T-cell (primary cell): ENCODE measurements at regions not wholly inside any gene's neighbourhood (a gene's known extent, or its start where the extent isn't known, plus 50 kb on each side); places are given as distances from the start of the nearest gene placed in this dataset.

ENCODE experiments used
- ATAC-seq, 4 experiments: fragments of 200-7000 bp in 3 of 4; fragments of 150-1000 bp in 1 of 4; cut with Tn5 transposase; replicated peaks in 1 of 4; 1 replicate in 3 of 4; 2 replicates in 1 of 4; pipeline ENCODE4 v1.10.0; 2021; ENCODE audit warnings: moderate library complexity in 3 of 4, mild to moderate bottlenecking in 2 of 4, moderate number of reproducible peaks in 1 of 4
- CTCF ChIA-PET, 2 donors: fragments of 300-600 bp; sonication (Branson Sonifier 250); formaldehyde crosslinking; loops; one replicate each; lab custom pipeline; 2022; ENCODE audit warnings: antibody characterized with exemption in 2 of 2; lab: Charles Lee
- POLR2A ChIA-PET, 2 donors: fragments of 300-600 bp; sonication (Branson Sonifier 250); formaldehyde crosslinking; loops; one replicate each; lab custom pipeline; 2022; ENCODE audit warnings: antibody characterized with exemption in 2 of 2; lab: Charles Lee
- DNase-seq, 35 experiments: peaks; one replicate each; pipeline versions ENCODE4 v3.0.0 to v3.0.0-alpha.2; 2013 to 2023
- H3K27ac ChIP-seq: one replicate; pipeline ENCODE4 v1.5.1; 2013; ENCODE audit warnings: low read length
- H3K27me3 ChIP-seq, 2 experiments: replicated peaks in 1 of 2; 1 replicate in 1 of 2; 2 replicates in 1 of 2; pipeline versions ENCODE4 v1.6.1 to v1.7.0; 2013; ENCODE audit warnings: low read length in 1 of 2, mixed read lengths in 1 of 2; ENCODE audit not compliant: control insufficient read depth in 2 of 2, insufficient read depth in 2 of 2; ENCODE audit errors: extremely low read depth in 1 of 2
- H3K36me3 ChIP-seq, 2 donors: 1 replicate in 1 of 2; 2 replicates in 1 of 2; pipeline versions ENCODE4 v1.6.1 to v1.7.0; 2013; ENCODE audit warnings: low read length in 1 of 2; ENCODE audit not compliant: control insufficient read depth in 2 of 2, insufficient read depth in 1 of 2; ENCODE audit errors: extremely low read depth in 1 of 2
- H3K4me1 ChIP-seq, 2 experiments: 1 replicate in 1 of 2; 2 replicates in 1 of 2; pipeline versions ENCODE4 v1.6.1 to v1.7.0; 2013; ENCODE audit warnings: low read length in 2 of 2, mixed read lengths in 1 of 2; ENCODE audit not compliant: insufficient read depth in 2 of 2, control insufficient read depth in 1 of 2; ENCODE audit errors: extremely low read depth in 1 of 2
- H3K4me3 ChIP-seq, 2 donors: 1 replicate in 1 of 2; 2 replicates in 1 of 2; pipeline versions ENCODE4 v1.5.1 to v1.7.0; 2013; ENCODE audit warnings: mild to moderate bottlenecking in 2 of 2, low read length in 1 of 2, moderate library complexity in 1 of 2; ENCODE audit not compliant: control insufficient read depth in 1 of 2; ENCODE audit errors: extremely low read depth in 1 of 2
- H3K9me3 ChIP-seq: 2 replicates; pipeline ENCODE4 v1.7.0; 2013
- H3K27ac Mint-ChIP-seq, 2 donors: one replicate each; pipeline ENCODE4 v1.8.0; 2020 to 2021; ENCODE audit warnings: mild to moderate bottlenecking in 2 of 2, mixed read lengths in 2 of 2
- H3K27me3 Mint-ChIP-seq, 2 donors: one replicate each; pipeline ENCODE4 v1.8.0; 2021 to 2022; ENCODE audit warnings: mixed read lengths in 2 of 2
- H3K36me3 Mint-ChIP-seq: one replicate; pipeline ENCODE4 v1.8.0; 2021; ENCODE audit warnings: mixed read lengths
- H3K4me1 Mint-ChIP-seq, 3 donors: one replicate each; pipeline ENCODE4 v1.8.0; 2020 to 2022; ENCODE audit warnings: mixed read lengths in 3 of 3, mild to moderate bottlenecking in 1 of 3
- H3K4me3 Mint-ChIP-seq, 3 donors: one replicate each; pipeline ENCODE4 v1.8.0; 2020 to 2022; ENCODE audit warnings: mild to moderate bottlenecking in 3 of 3, mixed read lengths in 3 of 3, moderate library complexity in 3 of 3
- H3K9me3 Mint-ChIP-seq, 3 donors: one replicate each; pipeline ENCODE4 v1.8.0; 2020 to 2022; ENCODE audit warnings: mixed read lengths in 3 of 3
- WGBS: methylation state at CpG from one replicate; pipeline ENCODE4 v1.1.5; 2013; ENCODE audit warnings: missing lambda C conversion rate; ENCODE audit not compliant: insufficient coverage; 5-methylcytosine and 5-hydroxymethylcytosine counted together

GRCh38 chr2:19839438-19839837, 62.3 kb downstream of the TTC32 start:
- no peaks in the 10 kb centered on the region for H3K36me3 Mint-ChIP-seq
- CTCF ChIA-PET, result no interaction called here
- WGBS, result 72% methylated on average over 8 of the region's 8 CpGs
- DNase-seq (no peak), ATAC-seq (no peak)
- H3K36me3 ChIP-seq, result no peaks in the 10 kb centered on the region
- POLR2A ChIA-PET, result no interaction called here
- no peaks in the 10 kb centered on the region for H3K4me1 ChIP-seq
- H3K9me3 Mint-ChIP-seq, result no peaks in the 10 kb centered on the region
- no peak overlapping the region for H3K4me3 Mint-ChIP-seq
- H3K27ac Mint-ChIP-seq, result no peak overlapping the region
- no peak overlapping the region for H3K4me3 ChIP-seq
- H3K9me3 ChIP-seq, result no peaks in the 10 kb centered on the region
- H3K27me3 ChIP-seq, result peaks cover 0 to 23% of the 10 kb centered on the region in 2 experiments
- H3K27ac ChIP-seq, result no peak overlapping the region
- H3K4me1 Mint-ChIP-seq, result no peaks in the 10 kb centered on the region
- H3K27me3 Mint-ChIP-seq, result peaks cover 30 to 36% of the 10 kb centered on the region in 2 donors

- no peaks in the 10 kb centered on the region for H3K36me3 ChIP-seq
- peaks cover 0 to 18% of the 10 kb centered on the region in 2 experiments for H3K27me3 ChIP-seq
- no peak overlapping the region for H3K4me3 ChIP-seq
- no peaks in the 10 kb centered on the region for H3K4me1 Mint-ChIP-seq
- ChIA-PET POLR2A (no interaction called here), CTCF (no interaction called here)
- no CpG with 5 or more reads among the region's 1 CpG for WGBS
- peaks cover 27 to 31% of the 10 kb centered on the region in 2 donors for H3K27me3 Mint-ChIP-seq
- no peaks in the 10 kb centered on the region for H3K4me1 ChIP-seq
- H3K27ac ChIP-seq, result no peak overlapping the region
- no peaks in the 10 kb centered on the region for H3K9me3 Mint-ChIP-seq
- no peaks in the 10 kb centered on the region for H3K9me3 ChIP-seq
- no peak for ATAC-seq
- H3K27ac Mint-ChIP-seq, result no peak overlapping the region
- no peak overlapping the region for H3K4me3 Mint-ChIP-seq
- no peak for DNase-seq
- H3K36me3 Mint-ChIP-seq, result no peaks in the 10 kb centered on the region
These were observed 63.2 kb downstream of the TTC32 start for GRCh38 chr2:19838616-19839015.

- CTCF ChIA-PET, result interaction anchor here in 1 of 2 donors (0.7 kb wide), 1 partner anchor 11 kb away, joined by 3 read pairs; no protein-coding TSS in a partner anchor
- no peaks in the 10 kb centered on the region for H3K4me1 Mint-ChIP-seq
- H3K36me3 Mint-ChIP-seq, result no peaks in the 10 kb centered on the region
- H3K27me3 ChIP-seq, result peaks cover 0 to 17% of the 10 kb centered on the region in 2 experiments
- H3K9me3 ChIP-seq, result no peaks in the 10 kb centered on the region
- H3K36me3 ChIP-seq, result no peaks in the 10 kb centered on the region
- H3K4me3 Mint-ChIP-seq, result no peak overlapping the region
- H3K4me1 ChIP-seq, result no peaks in the 10 kb centered on the region
- DNase-seq, result no peak
- no peak overlapping the region for H3K27ac Mint-ChIP-seq
- POLR2A ChIA-PET, result no interaction called here
- no peak for ATAC-seq
- no peaks in the 10 kb centered on the region for H3K9me3 Mint-ChIP-seq
- no peak overlapping the region for H3K4me3 ChIP-seq
- H3K27ac ChIP-seq, result no peak overlapping the region
- peaks cover 27 to 30% of the 10 kb centered on the region in 2 donors for H3K27me3 Mint-ChIP-seq
- WGBS, result 56% methylated on average over 3 of the region's 4 CpGs
These were observed 64.5 kb downstream of the TTC32 start for GRCh38 chr2:19837235-19837766.

GRCh38 chr2:19835781-19836281, 66.0 kb downstream of the TTC32 start:
- Mint-ChIP-seq H3K27me3 (peaks cover 18 to 23% of the 10 kb centered on the region in 2 donors), H3K36me3 (no peaks in the 10 kb centered on the region), H3K4me3 (no peak overlapping the region), H3K9me3 (no peaks in the 10 kb centered on the region), H3K4me1 (no peaks in the 10 kb centered on the region), H3K27ac (no peak overlapping the region)
- POLR2A ChIA-PET, result interaction anchor here in 1 of 2 donors (0.5 kb wide), 1 partner anchor 1322 kb away, joined by 4 read pairs; no protein-coding TSS in a partner anchor
- Histone ChIP-seq H3K4me1 (no peaks in the 10 kb centered on the region), H3K27me3 (peaks cover 0 to 9% of the 10 kb centered on the region in 2 experiments), H3K36me3 (no peaks in the 10 kb centered on the region), H3K9me3 (no peaks in the 10 kb centered on the region), H3K4me3 (no peak overlapping the region), H3K27ac (no peak overlapping the region)
- DNase-seq, result no peak
- CTCF ChIA-PET, result no interaction called here
- 82% methylated on average over 5 of the region's 6 CpGs for WGBS
- no peak for ATAC-seq

DNA sequence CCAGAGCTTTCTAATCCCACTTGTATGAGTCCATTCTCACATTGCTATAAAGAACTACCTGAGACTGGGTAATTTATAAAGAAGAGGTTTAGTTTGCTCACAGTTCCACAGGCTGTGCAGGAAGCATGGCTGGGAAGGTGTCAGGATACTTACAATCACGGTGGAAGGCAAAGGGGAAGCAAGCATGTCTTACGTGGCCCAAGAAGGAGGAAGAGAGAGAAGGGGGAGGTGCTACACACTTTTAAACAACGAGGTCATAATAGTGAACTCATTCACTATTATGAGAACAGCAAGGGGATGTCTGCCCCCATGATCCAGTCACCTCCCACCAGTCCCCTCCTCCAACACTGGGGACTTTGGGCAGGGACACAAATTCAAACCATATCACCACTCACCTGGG, 67.8 kb downstream of the TTC32 start:
- Mint-ChIP-seq H3K4me3 (no peak overlapping the region), H3K27ac (no peak overlapping the region), H3K9me3 (no peaks in the 10 kb centered on the region), H3K27me3 (peaks cover 11% of the 10 kb centered on the region in 2 donors), H3K4me1 (no peaks in the 10 kb centered on the region), H3K36me3 (no peaks in the 10 kb centered on the region)
- Histone ChIP-seq H3K36me3 (no peaks in the 10 kb centered on the region), H3K4me3 (no peak overlapping the region), H3K4me1 (no peaks in the 10 kb centered on the region), H3K9me3 (no peaks in the 10 kb centered on the region), H3K27me3 (peaks cover 0 to 6% of the 10 kb centered on the region in 2 experiments), H3K27ac (no peak overlapping the region)
- ATAC-seq (no peak), DNase-seq (no peak)
- no CpG with 5 or more reads among the region's 3 CpGs for WGBS
- CTCF ChIA-PET, result no interaction called here
- POLR2A ChIA-PET, result no interaction called here

DNA sequence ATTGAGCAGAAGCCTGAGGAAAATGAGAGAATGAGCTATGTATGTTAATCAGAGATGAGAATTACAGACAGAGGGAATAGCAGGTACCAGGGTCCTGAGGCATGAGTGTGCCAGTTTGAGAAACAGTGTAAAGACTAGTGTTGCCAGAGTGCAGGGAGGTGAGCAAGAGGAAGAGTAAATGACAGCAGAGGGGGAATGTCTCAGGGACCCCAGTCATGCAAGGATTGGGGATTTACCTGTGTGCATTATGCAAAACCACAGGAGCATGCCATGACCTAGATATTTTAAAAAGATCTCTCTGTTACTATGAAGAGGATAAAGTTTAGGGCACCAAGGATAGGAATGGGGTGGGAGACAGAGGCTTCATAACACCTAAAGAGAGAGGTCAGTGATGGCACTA, 72.1 kb downstream of the TTC32 start:
- no peak overlapping the region for H3K27ac ChIP-seq
- Mint-ChIP-seq H3K4me3 (no peak overlapping the region), H3K36me3 (no peaks in the 10 kb centered on the region), H3K4me1 (no peaks in the 10 kb centered on the region), H3K27ac (no peak overlapping the region), H3K27me3 (peaks cover 18 to 19% of the 10 kb centered on the region in 2 donors), H3K9me3 (no peaks in the 10 kb centered on the region)
- H3K36me3 ChIP-seq, result no peaks in the 10 kb centered on the region
- CTCF ChIA-PET, result interaction anchor here in 1 of 2 donors (0.6 kb wide), 1 partner anchor 1240 kb away, joined by 3 read pairs; no protein-coding TSS in a partner anchor
- no peaks in the 10 kb centered on the region for H3K9me3 ChIP-seq
- H3K4me3 ChIP-seq, result no peak overlapping the region
- POLR2A ChIA-PET, result interaction anchor here (0.6 to 0.7 kb wide), 2 partner anchors 55 to 69 kb away, joined by 5 to 7 read pairs; no protein-coding TSS in a partner anchor
- no peaks in the 10 kb centered on the region for H3K4me1 ChIP-seq
- no peak for ATAC-seq
- peaks cover 0 to 3% of the 10 kb centered on the region in 2 experiments for H3K27me3 ChIP-seq
- DNase-seq, result no peak
